Pulmonary artery endothelial cell (primary cell): ENCODE measurements at regions not wholly inside any gene's neighbourhood (a gene's known extent, or its start where the extent isn't known, plus 50 kb on each side); places are given as distances from the start of the nearest gene placed in this dataset.

ENCODE experiments used
- DNase-seq: peaks from one replicate; pipeline ENCODE4 v3.0.0-alpha.2; 2011; ENCODE audit warnings: low read depth, low spot score

GRCh38 chr2:5039241-5039975 lies 652.8 kb upstream of the SOX11 start:
- no peak for DNase-seq

- no peak for DNase-seq
These were observed 651.6 kb upstream of the SOX11 start for GRCh38 chr2:5040571-5040970.

GRCh38 chr2:5041501-5041900 lies 650.7 kb upstream of the SOX11 start:
- DNase-seq, result no peak

- no peak for DNase-seq
These were observed 649.3 kb upstream of the SOX11 start for GRCh38 chr2:5042666-5043440.

- no peak for DNase-seq
These were observed 640.9 kb upstream of the SOX11 start for GRCh38 chr2:5051300-5051699.

- no peak for DNase-seq
These were observed 639.3 kb upstream of the SOX11 start for GRCh38 chr2:5052905-5053304.

- no peak for DNase-seq
These were observed 634.3 kb upstream of the SOX11 start for GRCh38 chr2:5057891-5058351.

DNA sequence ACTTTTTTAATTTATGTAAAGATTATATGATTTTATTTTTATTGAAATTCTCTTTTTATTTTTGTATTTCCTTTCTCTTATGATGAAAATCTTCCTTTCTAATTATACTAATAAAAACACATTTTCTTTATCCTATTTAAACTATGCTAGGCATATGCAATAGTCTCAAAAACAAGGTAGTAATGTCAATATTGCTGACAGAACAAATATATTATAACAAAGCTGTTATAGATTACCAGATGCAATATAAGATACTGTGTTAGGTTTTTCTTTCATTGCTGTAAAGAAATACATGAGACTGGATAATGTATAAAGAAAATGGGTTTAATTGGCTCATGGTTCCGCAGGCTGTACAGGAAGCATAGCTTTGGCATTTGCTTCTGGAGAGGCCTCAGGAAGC lies 631.2 kb upstream of the SOX11 start:
- DNase-seq, result no peak

- no peak for DNase-seq
These were observed 627.5 kb upstream of the SOX11 start for GRCh38 chr2:5064687-5065086.

DNA sequence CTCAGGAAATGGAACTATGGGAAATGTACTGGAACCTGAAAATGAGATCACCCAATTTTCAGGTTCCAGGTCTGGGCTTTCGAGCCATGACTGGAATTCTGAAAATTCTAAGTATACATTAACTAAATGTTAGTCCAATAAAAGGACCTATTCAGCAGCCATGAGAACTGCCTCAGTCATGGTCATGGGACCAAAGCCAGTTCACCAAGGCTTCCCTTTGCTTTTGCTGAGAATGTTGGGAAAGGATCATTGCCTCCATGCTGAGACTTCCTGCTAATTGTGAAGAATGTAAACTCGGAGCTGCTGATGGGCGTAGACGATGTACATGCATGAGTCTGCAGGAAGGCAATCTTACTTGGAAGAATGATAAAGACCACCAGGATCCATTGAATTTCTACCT lies 624.4 kb upstream of the SOX11 start:
- no peak for DNase-seq

DNA sequence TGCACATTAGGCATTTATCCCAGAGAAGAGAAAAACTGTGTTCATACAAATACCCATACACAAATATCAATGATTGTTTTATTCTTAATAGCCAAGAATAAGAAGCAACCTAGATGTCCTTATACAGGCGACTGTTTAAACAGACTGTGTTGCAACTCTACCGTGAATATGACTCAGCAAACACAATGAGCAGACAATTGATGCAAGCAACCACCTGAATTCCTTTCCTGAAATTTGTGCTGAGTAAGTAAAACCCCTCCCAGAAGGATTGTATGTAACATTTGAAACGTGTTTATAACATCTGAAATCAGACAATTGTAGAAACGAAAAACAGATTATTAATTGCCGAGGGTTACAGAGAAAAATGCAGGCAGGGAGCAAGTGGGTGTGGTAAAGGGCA lies 621.9 kb upstream of the SOX11 start:
- no peak for DNase-seq

GRCh38 chr2:5074733-5075132 lies 617.5 kb upstream of the SOX11 start:
- DNase-seq, result no peak

DNA sequence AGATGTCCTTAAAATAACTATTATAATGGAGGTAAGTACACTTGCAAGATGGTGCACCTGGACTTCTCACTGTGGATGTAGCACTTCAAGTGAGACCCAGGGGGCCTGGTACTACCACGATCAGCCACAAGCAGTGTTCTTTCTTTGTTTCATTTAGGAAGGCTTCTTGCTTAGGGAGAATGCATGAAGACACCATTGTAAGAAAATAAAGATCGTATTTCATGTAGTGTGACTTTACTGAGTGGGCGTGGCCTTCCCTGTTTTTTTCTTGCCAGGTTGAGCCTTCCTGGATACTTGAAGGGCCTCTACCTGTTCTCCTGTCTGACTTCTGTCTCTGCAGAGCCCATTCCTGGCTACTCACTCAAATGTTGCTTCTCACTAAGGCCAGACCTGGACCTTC lies 615.6 kb upstream of the SOX11 start:
- no peak for DNase-seq

GRCh38 chr2:5077479-5078089 lies 614.6 kb upstream of the SOX11 start:
- DNase-seq, result no peak

- no peak for DNase-seq
These were observed 608.8 kb upstream of the SOX11 start for GRCh38 chr2:5083402-5083801.

- DNase-seq, result no peak
These were observed 602.8 kb upstream of the SOX11 start for GRCh38 chr2:5089409-5089808.

- DNase-seq, result no peak
These were observed 599.1 kb upstream of the SOX11 start for GRCh38 chr2:5093056-5093455.

GRCh38 chr2:5093518-5093917 lies 598.7 kb upstream of the SOX11 start:
- DNase-seq, result no peak

GRCh38 chr2:5094192-5094591 lies 598.0 kb upstream of the SOX11 start:
- DNase-seq, result no peak

GRCh38 chr2:5098286-5098685 lies 593.9 kb upstream of the SOX11 start:
- no peak for DNase-seq

DNA sequence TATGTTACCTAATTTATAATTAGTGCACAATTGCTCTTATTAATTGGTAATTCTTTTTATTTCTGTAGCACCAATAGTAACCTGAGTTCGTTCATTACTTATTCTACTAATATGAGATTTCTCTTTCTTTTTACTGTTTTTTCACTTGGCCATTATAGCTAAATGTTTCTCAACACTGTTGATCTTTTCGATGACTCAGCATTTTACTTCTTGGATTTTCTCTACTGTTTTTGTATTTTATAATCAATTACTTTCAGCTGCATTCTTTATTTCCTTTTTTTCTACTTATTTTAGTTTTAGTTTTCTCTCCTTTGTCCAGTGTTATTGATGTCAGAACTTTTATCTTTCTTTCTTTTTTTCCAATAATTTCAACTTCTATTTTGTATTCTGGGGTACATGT lies 589.4 kb upstream of the SOX11 start:
- DNase-seq, result no peak

DNA sequence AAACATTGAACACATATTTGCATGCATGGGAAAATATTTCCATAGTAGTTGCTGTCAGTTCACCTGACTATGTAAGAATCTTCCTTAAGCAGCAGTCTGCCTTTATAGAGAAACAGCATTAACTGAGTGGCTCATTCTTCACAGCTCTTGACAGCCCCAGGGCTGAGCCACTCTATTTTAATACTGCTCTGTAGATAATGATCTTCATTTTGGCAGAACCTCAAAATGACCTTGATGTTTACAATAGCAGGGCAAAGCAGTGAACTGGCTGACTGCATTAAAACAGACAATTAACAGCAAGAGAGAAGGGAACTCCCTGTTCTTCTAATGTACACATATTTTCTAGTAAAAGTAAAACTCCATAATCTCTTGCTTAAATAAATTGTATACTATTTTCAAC lies 580.6 kb upstream of the SOX11 start:
- DNase-seq, result no peak

- no peak for DNase-seq
These were observed 573.1 kb upstream of the SOX11 start for GRCh38 chr2:5119046-5119445.
